Right ventricle myocardium superior (tissue), 1 donor: ENCODE measurements at regions not wholly inside any gene's neighbourhood (a gene's known extent, or its start where the extent isn't known, plus 50 kb on each side); places are given as distances from the start of the nearest gene placed in this dataset.

Experiments
- ATAC-seq: fragments of 200-7000 bp; cut with Tn5 transposase; one replicate; pipeline ENCODE4 v1.9.1; 2020; ENCODE audit warnings: mild to moderate bottlenecking; ENCODE audit not compliant: poor library complexity
- DNase-seq: peaks from one replicate; pipeline ENCODE4 v3.0.0-alpha.2; 2020
- intact Hi-C: fragments of 100-400 bp; cut with DNase I; formaldehyde crosslinking; loops from one replicate; pipeline ENCODE4 v1.11.2; 2022
- donor health status: DM: no; HTN: yes; CAD: no; lungs with severe emphysema.

GRCh38 chr5:66299463-66299862 lies 155.4 kb downstream of the SREK1 start:
- intact Hi-C loops, result no loop called here
- DNase-seq (no peak), ATAC-seq (no peak)

GRCh38 chr5:66302344-66302743 lies 158.2 kb downstream of the SREK1 start:
- ATAC-seq (no peak), DNase-seq (no peak)
- intact Hi-C loops, result loop anchor here (10.0 kb wide), 1 partner anchor 292 kb away; the partner anchor contains the start of gene MAST4

- ATAC-seq, result peak; percentile 88
- intact Hi-C loops, result loop anchor here (5.0 to 10.0 kb wide), 4 partner anchors 191 to 451 kb away; partner anchors contain the start of gene MAST4
- DNase-seq, result no peak
These were observed 162.2 kb downstream of the SREK1 start for GRCh38 chr5:66306105-66306843.

GRCh38 chr5:66306844-66307315 lies 162.8 kb downstream of the SREK1 start:
- ATAC-seq (peak; percentile 78), DNase-seq (no peak)
- intact Hi-C loops, result loop anchor here (5.0 to 10.0 kb wide), 4 partner anchors 190 to 450 kb away; partner anchors contain the start of gene MAST4

- ATAC-seq (peak; percentile 92), DNase-seq (no peak)
- intact Hi-C loops, result loop anchor here (5.0 to 10.0 kb wide), 4 partner anchors 190 to 450 kb away; partner anchors contain the start of gene MAST4
These were observed 163.6 kb downstream of the SREK1 start for GRCh38 chr5:66307647-66308241.

- ATAC-seq, result no peak
- intact Hi-C loops, result no loop called here
- no peak for DNase-seq
These were observed 168.2 kb downstream of the SREK1 start for GRCh38 chr5:66312266-66312665.

GRCh38 chr5:66315784-66316183 lies 171.7 kb downstream of the SREK1 start:
- DNase-seq (no peak), ATAC-seq (no peak)
- intact Hi-C loops, result no loop called here

- DNase-seq, result no peak
- no peak for ATAC-seq
- intact Hi-C loops, result loop anchor here (10.0 kb wide), 1 partner anchor 112 kb away; no protein-coding TSS in a partner anchor
These were observed 178.9 kb downstream of the SREK1 start for GRCh38 chr5:66322786-66323528.

GRCh38 chr5:66323529-66323895 lies 179.4 kb downstream of the SREK1 start:
- ATAC-seq, result no peak
- intact Hi-C loops, result loop anchor here (10.0 kb wide), 1 partner anchor 111 kb away; no protein-coding TSS in a partner anchor
- no peak for DNase-seq

- ATAC-seq (peak; percentile 73), DNase-seq (peak; percentile 68)
- intact Hi-C loops, result loop anchor here (10.0 kb wide), 1 partner anchor 110 kb away; no protein-coding TSS in a partner anchor
These were observed 180.3 kb downstream of the SREK1 start for GRCh38 chr5:66324357-66324756.

- peak; percentile 83 for ATAC-seq
These were observed 182.2 kb downstream of the SREK1 start for GRCh38 chr5:66326276-66326675.

GRCh38 chr5:66327008-66327407 lies 182.9 kb downstream of the SREK1 start:
- ATAC-seq (peak; percentile 61), DNase-seq (no peak)
- intact Hi-C loops, result loop anchor here (10.0 kb wide), 1 partner anchor 108 kb away; no protein-coding TSS in a partner anchor

More at GRCh38 chr5:66326276-66326675, 182.2 kb downstream of the SREK1 start:
- no peak for DNase-seq
- intact Hi-C loops, result loop anchor here (10.0 kb wide), 1 partner anchor 109 kb away; no protein-coding TSS in a partner anchor

GRCh38 chr5:66329078-66329477 lies 185.0 kb downstream of the SREK1 start:
- DNase-seq, result no peak
- intact Hi-C loops, result loop anchor here (10.0 kb wide), 1 partner anchor 106 kb away; no protein-coding TSS in a partner anchor
- no peak for ATAC-seq

- intact Hi-C loops, result no loop called here
- DNase-seq (no peak), ATAC-seq (peak; percentile 81)
These were observed 189.1 kb downstream of the SREK1 start for GRCh38 chr5:66333192-66333591.

- DNase-seq, result no peak
- no peak for ATAC-seq
- intact Hi-C loops, result no loop called here
These were observed 193.6 kb downstream of the SREK1 start for GRCh38 chr5:66337626-66338226.

GRCh38 chr5:66338828-66339227 lies 194.7 kb downstream of the SREK1 start:
- no peak for ATAC-seq
- intact Hi-C loops, result no loop called here
- DNase-seq, result no peak

- DNase-seq (no peak), ATAC-seq (no peak)
- intact Hi-C loops, result no loop called here
These were observed 195.8 kb downstream of the SREK1 start for GRCh38 chr5:66339896-66340295.

GRCh38 chr5:66340786-66341185 lies 196.7 kb downstream of the SREK1 start:
- intact Hi-C loops, result no loop called here
- DNase-seq (no peak), ATAC-seq (no peak)
